ENCODE measurements at regions not wholly inside any gene's neighbourhood (a gene's known extent, or its start where the extent isn't known, plus 50 kb on each side); places are given as distances from the start of the nearest gene placed in this dataset.
"Not testable (repeated sequence)": the region's sequence is repeated elsewhere in the genome, so short reads cannot be mapped to it uniquely, and the experiment has no call there.

DNA sequence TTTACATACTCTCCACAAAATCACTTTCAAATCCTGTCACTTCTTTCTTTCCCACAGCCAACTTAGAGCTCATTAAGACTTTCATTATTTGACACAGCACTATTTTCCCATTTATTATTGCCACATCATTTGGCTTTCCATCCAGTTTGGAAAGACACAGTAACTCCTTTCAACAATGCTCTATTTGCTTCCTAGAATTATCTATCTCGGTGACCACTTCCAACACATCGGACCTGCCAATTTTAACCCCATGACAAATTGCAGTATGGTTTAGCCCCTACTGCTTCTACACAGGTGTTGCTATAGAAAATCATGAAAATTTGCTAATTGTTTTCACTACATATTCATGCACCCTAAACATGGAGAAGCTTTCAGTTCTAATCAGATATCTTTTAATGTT, 190.6 kb upstream of the COX7C start:
- no peak for DNase-seq (ENCODE audit: low read depth)

DNA sequence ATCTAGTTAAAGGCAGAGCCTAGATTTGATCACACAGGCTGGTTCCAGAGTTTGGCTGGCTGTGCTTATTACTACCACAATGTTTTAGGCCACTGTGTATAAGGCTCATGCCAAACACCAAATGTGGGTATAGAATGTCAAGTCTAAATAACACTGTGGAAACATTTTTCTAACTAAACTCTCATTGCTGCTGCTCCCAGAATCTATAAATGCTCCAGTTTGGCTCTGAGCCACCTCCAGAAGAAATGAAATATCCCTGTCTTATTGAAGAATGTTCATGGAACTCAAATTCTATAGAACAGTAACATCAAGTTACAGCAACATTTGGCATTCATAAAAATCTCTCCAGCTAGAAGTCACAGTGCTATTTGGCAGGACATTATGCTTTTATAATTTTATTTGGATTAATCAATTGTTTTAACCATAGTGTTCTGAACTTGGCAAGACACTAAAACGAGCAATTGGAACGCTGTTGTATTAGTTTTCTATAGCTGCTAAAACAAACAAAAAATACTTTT, 178.1 kb upstream of the COX7C start:
- no peak for DNase-seq (ENCODE audit: low read depth)

DNA sequence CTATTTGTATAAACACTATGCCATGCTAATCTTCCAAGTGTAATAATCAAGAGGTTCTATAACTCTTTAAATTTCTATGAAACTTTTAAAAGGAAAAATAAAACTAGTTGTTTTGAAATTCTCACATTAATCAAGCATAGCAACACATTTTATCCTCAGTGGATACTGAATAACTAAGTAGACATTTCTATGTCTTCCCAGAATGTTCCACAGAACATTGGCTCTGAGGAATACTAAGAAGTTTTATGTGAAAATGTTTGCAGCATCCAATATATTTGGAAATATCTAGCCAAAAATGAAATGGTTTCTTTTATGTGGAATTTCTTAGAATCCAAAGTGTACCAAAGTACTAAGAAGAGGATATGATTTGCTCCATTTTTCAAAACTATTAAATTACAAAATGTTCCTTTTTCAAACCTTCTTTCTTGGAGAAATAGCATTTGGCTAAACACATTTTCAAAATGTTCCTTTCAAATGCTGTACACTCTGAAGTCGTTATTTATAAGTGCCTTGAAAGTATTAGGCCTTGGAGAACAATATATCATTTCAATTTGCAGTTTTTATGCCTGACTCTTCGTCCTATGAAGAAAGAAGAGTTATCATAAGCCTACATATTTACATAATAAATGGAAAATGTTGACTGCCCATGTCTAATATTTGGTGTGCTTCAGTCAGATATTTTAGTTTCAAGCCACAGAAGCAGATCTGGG, 175.6 kb upstream of the COX7C start:
- no peak for DNase-seq (ENCODE audit: low read depth)

DNA sequence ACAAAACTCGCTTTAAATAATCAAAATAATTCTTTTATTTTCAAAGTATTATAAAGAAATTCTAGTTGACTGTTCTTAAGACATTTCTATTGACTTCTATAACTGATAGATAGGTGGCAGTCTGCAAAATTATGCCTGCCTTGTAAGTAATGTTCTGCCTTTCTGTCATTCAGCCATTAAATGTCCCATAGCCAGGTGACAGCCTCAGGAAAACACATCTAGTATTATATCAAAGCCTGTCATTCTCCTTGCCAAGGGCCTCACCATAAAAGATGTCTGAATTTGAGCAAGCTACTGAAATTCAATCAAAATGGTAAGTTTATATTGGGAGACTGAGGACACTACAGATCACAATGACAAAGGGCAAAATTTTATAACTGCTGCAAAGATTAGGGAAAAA, 170.4 kb upstream of the COX7C start:
- no peak for DNase-seq (ENCODE audit: low read depth)

DNA sequence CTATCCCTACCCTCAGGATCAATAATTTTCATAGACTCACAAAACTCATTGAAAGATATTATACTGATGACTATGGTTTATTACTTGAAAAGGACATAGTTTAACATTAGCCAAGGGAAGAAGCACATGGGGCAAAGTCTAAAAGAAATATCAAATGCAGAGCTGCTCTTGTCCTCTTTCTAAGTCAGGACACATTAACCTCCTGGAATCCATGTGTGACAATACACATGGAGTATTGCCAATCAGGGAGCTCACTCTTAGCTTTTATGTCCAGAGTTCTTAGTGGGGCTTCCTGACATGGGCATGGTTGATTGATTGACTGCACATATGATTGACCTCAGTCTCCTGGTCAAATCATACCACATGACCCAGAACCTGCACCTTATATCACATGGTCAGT, 165.5 kb upstream of the COX7C start:
- DNase-seq (ENCODE audit: low read depth) = no peak

DNA sequence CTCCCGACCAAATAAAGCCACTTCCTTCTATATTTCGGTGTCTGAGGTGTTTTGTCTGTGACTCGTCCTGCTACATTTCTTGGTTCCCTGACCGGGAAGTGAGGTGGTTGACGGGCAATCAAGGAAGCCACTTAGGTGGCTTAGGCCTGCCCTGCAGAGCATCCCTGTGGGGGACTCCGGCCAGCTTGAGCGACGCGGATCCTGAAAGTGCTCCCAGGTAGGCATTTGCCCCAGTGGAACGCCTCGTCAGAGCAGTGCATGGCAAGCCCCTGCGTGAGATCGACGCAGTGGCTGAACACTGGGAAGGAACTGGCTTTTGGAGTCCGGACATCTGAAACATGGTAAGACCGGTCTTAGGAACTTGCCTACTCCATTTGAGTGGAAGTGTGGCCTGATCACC, 157.2 kb upstream of the COX7C start:
- no peak for DNase-seq (ENCODE audit: low read depth)

DNA sequence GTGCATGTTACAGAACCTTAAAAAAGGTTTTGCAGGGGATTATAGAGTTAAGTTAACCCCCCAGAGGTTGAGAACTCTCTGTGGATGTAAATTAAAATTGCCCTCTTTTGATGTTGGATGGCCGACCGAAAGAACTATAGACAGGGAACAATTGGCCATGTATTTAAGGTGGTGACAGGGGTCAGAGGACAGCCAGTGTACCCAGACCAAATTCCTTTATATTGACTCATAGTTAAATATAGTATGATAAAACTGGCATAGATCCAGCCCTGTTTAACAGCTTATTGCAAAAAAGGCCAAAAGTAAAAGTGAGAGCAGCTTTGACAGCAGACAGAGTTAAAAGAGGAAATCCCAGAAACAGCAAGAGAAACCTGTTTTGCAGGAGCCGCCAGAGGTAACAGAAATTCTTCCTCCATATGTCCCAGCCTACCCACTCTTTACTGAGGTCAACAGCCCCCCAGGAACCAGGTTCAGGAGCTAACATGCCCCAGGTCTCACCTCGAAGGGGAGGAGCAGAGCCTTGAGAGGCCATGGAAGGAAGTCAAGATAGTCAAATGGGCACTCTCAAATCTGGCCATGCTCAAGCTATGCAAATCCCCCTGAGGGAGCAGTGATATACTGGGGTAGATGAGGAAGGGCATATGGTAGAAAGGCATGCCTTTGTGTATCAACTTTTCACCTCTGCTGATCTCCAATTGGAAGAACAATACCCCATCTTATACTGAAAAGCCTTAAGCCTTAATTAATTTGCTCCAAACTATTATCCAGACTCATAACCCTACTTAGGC, 156.4 kb upstream of the COX7C start:
- no peak for DNase-seq (ENCODE audit: low read depth)

DNA sequence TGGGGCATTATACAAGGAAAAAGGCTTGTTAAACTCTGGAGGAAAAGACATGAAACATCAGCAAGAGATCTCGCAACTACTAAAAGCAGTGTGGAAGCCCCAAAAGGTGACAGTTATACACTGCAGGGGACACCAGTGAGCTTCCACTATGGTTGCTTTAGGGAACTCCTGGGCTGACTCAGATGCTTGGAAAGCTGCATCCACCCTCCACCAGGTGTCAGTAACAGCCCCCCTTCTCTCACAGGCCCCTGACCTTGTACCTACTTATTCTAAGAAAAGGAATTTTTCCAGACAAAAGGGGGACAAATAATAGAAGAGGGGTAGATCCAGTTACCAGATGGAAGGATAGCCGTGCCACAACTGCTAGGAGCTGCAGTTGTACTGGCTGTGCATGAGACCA, 154.4 kb upstream of the COX7C start:
- DNase-seq (ENCODE audit: low read depth) = no peak

DNA sequence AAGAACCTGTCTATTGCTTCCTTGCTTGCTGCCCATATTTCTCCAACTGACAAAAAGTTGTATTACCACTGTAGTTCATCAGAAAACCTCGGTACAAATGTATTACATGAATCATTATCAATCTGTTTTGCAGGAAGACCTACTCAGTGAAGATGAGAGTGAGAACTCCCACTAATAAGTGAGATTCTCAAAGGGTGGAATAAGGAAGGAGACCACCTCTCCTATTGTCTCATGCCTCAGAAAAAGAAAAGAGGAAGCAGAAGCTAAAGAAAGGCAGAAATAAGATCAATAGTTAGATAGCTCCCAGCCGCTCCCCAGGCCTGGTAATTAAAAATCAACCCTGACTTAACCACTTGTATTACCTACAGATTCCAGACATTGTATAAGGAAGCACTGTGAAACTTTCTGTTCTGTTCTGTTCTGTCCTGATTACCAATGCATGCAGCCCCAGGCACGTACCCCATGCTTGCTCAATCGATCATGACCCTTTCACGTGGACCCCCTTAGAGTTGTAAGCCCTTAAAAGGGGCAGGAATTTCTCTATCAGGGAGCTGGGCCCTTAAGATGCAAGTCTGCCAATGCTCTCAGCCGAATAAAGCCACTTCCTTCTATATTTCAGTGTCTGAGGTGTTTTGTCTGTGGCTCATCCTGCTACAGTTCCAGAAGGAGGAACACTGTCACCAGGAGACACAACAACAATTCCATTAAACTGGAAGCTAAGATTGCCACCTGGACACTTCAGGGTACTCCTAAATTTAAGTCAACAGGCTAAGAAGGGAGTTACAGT, 152.5 kb upstream of the COX7C start:
- no peak for DNase-seq (ENCODE audit: low read depth)

DNA sequence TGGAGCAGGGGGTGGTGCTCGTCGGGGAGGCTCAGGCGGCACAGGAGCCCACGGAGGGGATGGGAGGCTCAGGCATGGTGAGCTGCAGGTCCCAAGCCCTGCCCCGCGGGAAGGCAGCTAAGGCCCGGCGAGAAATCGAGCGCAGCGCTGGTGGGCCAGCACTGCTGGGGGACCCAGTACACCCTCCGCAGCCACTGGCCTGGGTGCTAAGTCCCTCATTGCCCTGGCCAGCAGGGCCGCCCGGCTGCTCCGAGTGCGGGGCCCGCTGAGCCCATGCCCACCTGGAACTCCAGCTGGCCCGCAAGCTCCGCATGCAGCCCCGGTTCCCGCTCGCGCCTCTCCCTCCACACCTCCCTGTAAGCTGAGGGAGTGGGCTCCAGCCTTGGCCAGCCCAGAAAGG, 151.0 kb upstream of the COX7C start:
- DNase-seq (ENCODE audit: low read depth) = not testable (repeated sequence)

DNA sequence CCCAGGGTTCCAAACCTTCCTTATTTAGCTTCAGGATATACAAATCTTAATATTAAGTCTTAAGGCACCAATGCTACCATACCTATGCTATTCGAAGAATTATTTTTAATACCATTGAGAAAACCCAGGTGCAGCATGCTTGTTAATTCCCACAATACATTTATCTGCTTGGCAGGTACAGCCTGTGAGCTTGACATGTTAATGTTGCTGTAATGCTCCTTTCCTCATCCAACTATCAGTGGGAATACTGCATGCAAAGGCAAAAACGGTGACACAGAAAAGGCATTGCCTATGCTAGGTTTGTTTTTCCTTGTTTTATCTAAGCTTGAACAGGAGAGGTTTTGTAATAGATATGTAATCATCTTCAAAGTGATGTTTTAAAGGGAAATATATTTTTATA, 135.7 kb upstream of the COX7C start:
- no peak for DNase-seq (ENCODE audit: low read depth)

DNA sequence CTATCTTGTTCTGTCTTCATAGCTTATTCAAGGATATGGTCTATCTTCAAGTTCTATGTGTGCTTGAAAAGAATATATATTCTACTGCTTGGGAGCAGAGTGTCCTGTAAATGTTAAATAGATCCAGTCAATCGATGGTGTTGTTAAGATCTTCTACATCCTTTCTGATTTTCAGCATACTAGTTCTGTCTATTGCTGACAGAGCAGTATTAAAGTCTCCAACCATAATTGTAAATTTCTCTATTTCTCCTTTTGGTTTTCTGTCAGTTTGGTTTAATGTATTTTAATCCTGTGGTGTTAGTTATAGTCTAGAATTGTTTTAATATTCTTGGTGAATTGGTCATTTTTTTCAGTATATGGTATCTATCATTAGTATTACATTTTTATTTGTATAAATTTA, 124.0 kb upstream of the COX7C start:
- DNase-seq (ENCODE audit: low read depth) = no peak

DNA sequence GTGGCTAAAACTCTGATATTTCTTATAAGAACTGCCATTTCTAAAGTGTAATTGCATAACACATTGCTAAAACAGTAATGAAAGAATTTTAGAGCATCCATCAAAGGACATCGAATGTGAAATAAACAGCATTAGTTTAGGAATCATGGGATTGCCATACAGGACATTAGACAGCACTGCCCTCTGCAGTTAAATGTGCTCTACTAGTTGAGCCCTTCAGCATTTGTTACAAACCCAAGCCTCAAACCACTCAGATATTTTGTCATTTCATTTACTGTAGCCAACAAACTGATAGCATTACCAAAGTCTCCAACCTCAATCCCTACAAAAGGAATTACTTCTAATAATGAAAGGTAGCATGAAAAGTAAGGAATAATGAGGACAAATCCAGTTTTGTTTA, 116.8 kb upstream of the COX7C start:
- DNase-seq (ENCODE audit: low read depth) = no peak

DNA sequence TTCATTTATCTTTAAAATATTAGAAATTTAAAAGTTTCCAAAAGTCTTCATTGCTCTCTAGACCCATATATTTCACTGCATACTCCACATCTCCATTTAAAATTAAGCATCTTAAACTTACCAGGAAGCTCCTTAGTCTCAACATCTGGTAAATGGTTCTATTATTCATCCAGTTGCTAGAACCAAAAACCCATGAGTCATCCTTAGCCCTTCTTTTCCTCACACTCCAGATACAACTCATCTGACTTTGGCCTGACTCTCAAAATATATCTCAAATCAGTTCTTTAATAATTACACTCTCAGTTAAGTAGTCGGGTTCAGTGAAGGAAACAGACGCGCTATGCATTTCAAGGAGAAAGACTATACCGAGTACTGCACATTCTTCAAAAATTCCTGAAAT, 110.2 kb upstream of the COX7C start:
- DNase-seq (ENCODE audit: low read depth) = no peak

DNA sequence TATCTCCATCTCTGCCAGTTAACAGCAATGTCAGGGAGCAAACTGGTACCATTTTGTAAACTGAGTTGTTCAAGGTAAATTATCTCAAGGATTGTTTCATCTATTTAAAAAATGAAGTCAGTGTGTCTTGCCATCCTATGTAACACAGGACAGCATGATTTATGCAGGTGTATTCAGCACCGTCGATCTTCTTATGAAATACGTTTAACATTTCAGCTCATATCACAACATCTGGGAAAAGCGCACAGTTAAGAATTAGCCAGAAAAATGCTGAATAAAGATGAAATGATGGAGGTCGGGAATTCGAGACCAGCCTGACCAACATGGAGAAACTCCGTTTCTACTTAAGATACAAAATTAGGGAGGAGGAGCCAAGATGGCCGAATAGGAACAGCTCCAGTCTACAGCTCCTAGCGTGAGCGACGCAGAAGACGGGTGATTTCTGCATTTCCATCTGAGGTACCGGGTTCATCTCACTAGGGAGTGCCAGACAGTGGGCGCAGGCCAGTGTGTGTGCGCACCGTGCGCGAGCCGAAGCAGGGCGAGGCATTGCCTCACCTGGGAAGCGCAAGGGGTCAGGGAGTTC, 107.3 kb upstream of the COX7C start:
- DNase-seq (ENCODE audit: low read depth) = not testable (repeated sequence)

DNA sequence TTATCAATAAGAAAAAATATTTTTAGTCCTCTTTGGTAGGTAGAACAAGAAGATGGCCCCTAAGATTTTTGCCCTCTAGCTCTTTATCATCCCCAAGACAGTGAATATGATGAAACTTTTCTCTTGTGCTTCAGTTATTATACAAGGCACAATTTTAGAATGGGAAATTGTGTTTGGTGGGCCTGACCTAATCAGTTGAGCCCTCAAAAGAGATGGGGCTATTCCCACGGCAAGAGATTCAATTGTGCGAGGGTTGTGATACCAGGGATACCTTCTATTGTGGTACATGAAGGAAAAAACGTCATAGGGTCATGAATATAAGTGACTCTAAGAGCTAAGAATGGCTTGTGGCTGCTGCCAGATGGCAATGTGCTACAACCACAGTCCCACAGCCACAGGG, 94.0 kb upstream of the COX7C start:
- DNase-seq (ENCODE audit: low read depth) = no peak

DNA sequence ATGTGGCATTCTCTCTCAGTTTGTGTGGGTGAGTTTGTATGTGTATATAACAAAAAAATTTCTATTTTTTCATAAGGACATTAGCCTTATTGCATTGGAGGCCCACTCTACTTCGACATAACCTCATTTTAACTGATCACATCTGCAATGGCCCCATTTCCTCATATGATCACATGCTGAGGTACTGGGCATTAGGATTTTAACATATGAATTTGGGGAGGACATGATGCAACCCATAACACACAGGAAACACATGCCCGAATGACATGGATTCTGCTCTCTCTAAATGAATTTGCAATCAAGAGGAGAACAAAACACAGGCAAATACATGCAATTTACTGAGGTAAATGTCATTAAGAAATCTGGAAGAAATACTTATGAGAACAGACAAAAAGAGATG, 92.1 kb upstream of the COX7C start:
- no peak for DNase-seq (ENCODE audit: low read depth)

DNA sequence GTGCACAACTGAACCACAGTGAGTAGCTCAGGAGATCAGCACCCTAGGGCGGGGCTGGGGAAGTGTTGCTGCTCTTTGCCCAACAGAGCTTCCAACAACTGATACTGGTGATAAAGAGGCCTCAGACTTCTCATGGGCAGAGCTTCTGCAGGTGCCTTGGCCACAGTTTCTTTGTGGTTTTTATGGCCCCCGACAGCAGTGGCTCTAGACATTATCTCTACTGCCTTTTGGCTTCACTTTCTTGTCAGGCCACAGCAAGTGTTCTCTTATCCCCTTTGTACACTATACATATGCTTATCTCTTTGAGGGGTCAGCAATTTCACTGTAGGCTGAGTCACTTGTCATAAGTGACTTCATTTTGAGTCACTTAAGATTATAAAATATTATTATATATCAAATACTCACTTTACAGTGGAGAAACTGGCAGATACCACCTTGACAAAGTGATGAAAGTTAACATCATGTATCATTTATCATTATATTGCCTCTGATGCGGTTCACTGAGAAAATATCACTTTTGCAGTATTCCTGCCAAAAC, 90.9 kb upstream of the COX7C start:
- DNase-seq (ENCODE audit: low read depth) = no peak

DNA sequence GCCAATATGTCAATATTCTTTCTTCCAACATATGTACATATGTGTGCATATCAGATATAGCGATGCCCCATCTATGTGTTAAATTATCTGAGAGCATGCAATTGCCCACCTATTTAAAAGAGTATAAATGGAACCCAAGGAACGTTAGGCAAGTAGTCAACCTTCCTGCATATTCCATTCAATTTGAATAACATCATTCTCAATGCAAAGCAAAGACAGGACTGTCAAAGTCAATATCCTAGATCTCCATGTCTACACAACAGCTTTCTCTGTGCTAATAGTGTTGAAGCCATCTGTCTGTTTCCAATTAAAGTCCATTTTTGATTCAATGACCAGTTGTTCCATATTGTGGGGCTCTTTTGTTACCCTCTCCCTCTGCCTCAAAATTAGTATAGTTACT, 85.3 kb upstream of the COX7C start:
- no peak for DNase-seq (ENCODE audit: low read depth)

DNA sequence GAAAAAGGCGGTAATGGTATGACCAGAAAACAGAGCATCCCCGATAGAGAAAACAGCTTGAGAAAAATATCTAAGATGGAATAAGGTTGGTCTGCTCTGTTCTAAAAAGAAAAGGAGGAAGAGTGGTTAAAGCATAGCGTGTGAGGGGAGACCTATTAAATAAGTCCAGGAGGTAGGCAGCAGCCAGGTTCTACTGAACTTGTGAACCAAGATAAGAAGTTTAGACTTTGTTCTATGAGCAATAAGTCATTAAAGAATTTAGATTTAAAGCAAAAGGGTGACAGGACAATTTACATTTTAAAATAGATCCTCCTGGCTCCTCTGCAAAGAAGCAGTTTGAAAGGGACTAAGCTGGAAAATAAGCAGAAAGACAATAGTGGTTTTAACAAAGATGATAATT, 81.3 kb upstream of the COX7C start:
- DNase-seq (ENCODE audit: low read depth) = no peak

DNA sequence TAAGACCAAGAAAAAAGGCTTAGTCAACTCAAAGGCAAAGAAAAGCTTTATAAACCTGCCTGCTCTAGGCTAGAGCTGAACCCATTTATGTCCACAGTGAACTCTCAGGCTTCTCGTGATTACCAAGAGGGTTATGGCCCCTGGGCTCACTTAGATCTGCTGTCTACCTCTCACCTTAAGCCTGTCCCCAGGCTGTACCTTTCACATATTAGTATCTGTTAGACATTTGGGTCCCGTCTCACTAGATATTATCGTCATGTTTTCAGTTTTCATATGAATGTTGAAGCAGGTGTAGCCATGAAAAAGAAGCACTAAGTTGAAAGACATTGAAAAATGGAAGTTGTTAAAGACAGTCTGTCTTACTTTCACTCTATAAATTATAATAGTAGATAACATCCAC, 75.2 kb upstream of the COX7C start:
- DNase-seq (ENCODE audit: low read depth) = no peak

DNA sequence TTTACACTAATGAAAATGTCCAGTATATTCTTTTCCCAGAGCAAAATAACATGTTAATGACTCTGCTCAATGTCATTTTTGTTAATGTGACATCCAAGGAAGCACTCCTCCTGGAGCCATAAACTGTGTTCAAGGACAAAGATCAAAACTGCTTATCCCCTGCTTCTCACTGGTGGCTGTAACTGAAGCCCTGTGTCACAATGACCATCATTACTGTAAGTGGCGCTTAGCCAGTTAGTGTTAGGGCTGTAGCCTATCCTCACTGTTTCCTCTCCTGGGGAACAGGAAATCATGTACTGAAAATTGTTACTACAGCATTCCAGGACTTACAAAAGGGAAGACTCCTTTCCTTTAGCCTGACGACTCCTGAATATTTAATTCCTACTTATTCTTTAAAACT, 71.7 kb upstream of the COX7C start:
- no peak for DNase-seq (ENCODE audit: low read depth)
